ENCODE measurements at regions not wholly inside any gene's neighbourhood (a gene's known extent, or its start where the extent isn't known, plus 50 kb on each side); places are given as distances from the start of the nearest gene placed in this dataset.
"Not testable (repeated sequence)": the region's sequence is repeated elsewhere in the genome, so short reads cannot be mapped to it uniquely, and the experiment has no call there.

DNA sequence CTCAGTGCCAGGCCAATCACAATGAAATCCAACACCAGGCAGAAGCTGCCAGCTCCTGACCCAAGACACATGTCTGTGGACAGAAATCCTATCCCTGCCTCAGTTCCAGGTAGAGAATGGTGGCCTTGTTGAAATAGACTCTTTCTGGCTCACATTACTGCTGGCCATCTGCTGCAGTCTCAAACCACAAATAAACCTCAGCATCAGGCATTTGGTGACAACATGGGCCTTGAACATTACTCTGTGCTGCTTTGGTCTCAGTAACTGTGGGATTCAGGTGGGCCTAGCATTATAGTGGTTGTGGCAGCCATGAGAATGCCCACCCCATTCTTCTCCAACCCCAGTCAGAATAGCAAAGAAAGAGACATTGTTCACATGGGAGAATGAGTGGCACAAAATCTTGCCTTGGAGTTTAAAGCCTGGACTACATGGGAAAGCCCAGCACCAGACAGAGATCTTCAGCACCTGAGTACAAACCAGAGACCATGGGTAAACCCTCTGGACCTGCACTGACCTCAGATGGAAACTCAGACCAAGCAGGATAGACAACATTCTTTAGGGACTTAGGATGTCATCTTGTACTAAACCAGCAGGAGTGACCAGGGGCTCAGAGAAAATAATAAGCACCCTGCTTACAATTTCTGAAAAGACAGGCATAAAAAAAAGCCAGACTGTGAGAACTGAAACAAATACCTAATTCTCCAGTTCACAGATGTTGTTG lies 50.4 kb upstream of the TRAM1L1 start:
- no peak for DNase-seq (ENCODE audit: low read depth)

- peak; percentile 86 for DNase-seq (ENCODE audit: low read depth)
Observed at GRCh38 chr4:117137145-117137544, 51.8 kb upstream of the TRAM1L1 start.

DNA sequence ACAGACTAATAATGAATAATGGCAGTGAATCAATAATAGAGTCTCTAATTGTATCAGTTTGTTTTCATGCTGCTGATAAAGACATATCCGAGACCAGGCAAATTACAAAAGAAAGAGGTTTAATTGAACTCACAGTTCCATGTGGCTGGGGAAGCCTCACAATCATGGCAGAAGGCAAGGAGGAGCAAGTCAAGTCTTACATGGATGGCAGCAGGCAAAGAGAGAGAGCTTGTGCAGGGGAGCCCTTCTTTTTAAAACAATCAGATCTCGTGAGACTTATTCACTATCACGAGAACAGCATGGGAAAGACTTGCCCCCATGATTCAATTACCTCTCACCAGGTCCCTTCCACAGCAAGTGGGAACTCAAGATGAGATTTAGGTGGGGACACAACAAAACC lies 53.4 kb upstream of the TRAM1L1 start:
- DNase-seq (ENCODE audit: low read depth) = not testable (repeated sequence)

- DNase-seq (ENCODE audit: low read depth) = no peak
Observed at GRCh38 chr4:117154251-117154650, 68.9 kb upstream of the TRAM1L1 start.

DNA sequence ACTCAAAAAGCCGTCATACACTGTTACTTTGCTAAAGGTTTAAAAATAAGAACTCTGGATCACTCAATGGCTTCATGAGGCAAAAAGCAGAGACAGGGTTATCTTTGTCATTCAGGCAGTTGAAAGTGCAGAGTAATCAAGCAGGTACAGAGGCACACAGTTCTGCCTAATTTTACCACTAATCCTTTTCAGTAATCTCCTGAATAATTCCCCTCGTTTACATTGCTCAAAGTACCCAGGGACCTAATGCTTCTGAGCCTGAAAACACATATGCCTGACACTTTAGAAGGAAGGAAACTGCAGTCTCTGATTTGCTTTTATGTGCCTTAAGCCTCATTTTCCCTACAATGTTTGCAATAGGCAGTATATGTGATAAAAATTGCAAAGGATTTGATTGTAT lies 71.4 kb upstream of the TRAM1L1 start:
- DNase-seq (ENCODE audit: low read depth) = no peak

DNA sequence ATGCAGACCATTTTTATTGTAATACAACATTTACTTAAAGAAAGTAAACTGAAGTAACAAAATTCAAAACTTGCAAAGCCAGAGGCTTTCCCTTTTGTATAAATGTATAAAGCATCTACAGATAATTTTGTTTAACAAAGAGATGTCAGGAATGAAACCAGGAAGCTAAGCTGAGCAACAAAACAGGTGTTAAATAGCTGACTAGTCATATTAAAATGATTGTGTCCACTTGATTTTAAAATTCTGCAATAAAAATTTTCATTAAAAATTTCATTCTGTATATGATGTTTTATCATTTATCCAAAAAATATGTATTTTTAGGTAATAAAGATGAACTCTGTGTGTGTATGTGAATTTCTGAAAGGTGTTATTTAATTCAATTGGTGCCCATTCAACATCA lies 72.0 kb upstream of the TRAM1L1 start:
- no peak for DNase-seq (ENCODE audit: low read depth)

DNA sequence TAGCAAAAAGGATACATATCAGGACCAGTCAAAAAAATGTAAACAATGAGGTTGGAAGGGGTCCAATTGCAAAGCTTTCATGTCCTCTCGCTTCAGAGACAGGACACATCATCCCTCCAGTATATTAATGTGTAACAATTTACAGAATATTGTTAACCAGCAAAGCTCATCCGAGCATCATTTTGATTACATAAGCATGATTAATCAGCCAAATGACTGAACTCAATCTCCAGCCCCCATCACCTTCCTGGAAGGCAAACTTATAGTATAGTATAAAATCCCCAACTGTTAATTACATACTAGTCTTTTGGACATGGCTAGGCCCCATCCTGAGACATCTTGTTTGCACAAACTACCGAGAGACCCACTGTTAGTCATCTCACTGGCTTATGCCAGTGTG lies 77.6 kb upstream of the TRAM1L1 start:
- DNase-seq (ENCODE audit: low read depth) = no peak

DNA sequence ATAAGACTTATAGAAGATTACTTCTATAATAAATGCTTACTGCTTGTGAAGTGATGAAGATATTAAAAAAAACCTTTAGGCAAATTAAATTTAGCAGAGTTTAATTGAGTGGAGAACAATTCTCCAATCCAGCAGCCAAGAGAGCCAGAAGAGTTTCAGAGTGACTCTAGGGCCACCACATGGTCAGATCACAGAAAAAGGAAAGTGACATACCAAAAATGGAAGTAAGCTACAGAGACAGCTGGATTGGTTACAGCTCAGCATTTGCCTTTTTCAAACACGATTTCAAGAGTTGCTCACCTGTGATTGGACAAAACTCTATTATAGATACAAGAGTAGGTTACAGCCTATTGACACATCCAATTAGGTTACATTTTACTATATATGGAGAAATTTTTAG lies 79.0 kb upstream of the TRAM1L1 start:
- DNase-seq (ENCODE audit: low read depth) = no peak

DNA sequence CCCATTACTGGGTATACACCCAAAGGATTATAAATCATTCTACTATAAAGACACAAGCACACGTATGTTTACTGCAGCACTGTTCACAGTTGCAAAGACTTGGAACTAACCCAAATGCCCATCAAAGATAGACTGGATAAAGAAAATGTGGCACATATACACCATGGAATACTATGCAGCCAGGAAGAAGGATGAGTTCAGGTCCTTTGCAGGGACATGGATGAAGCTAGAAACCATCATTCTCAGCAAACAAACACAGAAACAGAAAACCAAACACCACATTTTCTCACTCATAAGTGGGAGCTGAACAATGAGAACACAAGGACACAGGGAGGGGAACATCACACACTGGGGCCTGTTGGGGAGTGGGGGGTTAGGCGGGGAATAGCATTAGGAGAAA lies 90.0 kb upstream of the TRAM1L1 start:
- DNase-seq (ENCODE audit: low read depth) = not testable (repeated sequence)

DNA sequence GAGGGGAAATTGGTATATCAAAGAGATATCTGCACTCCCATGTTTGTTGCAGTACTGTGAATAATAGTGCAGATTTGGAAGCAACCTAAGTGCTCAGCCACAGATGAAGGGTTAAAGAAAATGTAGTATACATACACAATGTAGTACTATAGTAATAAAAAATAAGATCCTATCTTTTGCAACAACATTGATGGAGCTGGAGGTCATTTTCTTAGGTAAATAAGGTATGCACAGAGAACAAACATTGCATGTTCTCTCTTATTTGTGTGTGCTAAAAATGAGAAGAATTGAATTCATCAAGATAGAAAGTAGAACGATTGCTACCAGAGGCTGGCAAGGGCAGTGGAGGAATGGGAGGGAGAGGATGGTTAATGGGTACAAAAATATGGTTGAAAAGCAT lies 117.9 kb upstream of the TRAM1L1 start:
- DNase-seq (ENCODE audit: low read depth) = no peak

GRCh38 chr4:117210551-117210950 lies 125.2 kb upstream of the TRAM1L1 start:
- no peak for DNase-seq (ENCODE audit: low read depth)

DNA sequence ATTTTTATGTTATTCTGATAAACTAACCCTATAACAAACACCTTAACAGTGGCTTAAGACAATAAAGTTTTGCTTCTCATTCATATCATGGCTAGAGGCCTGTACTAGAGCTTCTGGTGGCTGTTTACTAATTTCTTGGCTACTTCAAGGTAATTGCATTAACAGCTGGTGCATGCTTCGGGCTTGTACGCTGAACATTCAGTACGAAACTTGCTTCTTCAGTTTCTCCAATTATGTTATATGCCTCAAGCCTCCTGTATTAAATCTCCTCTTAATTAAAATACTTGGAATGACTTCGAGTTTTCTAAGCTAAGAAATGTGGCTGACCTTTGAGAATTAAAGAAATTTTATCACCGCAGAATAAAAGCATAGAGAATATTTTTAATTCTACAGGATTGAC lies 138.9 kb upstream of the TRAM1L1 start:
- DNase-seq (ENCODE audit: low read depth) = no peak

DNA sequence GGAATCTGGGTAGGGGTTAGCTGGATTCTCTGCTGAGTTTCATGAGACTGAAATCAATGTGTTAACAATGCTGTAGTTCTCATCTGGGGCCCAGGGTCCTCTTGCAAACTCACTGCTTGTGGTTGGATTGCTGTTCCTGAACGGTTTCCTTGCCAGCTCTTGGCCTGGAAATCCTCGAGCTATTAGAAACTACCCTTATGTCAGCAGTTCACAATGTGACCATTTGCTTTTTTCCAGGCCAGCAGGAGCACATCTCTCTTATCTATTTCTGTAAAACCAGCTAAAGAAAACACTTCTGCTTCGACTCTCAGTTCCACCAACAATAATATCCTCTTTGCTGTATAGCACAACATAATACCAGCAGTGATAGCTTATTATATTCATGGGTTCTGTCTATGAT lies 140.1 kb upstream of the TRAM1L1 start:
- no peak for DNase-seq (ENCODE audit: low read depth)

DNA sequence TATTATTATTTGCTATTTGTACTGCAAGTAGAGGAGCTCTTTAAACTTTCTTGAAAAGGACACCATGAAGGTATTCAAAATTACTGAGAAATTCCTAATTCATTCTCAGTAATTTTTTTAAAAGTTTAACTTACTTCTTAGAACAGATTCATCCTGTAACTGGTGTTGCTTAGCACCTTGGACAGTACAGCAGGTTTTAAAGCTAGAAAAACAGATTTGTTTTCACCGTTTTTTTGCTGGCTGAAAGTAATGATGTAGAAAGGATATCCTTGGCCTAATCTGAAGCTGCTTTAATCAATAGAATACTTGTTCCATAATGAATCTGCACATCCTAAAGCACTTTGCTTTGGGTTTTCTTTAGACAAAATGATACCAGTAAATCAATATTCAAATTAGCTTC lies 142.5 kb upstream of the TRAM1L1 start:
- DNase-seq (ENCODE audit: low read depth) = no peak

DNA sequence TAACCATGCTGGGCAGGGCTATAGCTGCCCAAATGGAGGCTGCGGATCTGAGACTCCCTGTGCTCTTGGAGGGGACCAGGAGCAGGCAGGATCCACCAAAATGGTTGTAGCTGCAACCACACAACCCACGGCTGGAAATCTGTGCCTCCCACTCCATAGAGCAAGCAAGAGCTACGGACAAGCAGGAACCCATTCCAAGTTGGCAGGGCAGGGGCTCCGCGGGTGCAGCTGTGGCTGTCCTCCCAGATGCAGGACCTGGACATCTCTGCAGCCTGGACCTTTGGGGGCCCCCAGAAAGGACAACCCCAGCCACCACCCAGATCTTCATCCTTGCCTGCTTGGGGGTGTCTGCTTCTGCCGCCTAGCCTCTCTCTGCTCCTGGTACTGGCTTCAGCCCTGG lies 154.1 kb upstream of the TRAM1L1 start:
- no peak for DNase-seq (ENCODE audit: low read depth)

GRCh38 chr4:117249333-117249732 lies 164.0 kb upstream of the TRAM1L1 start:
- DNase-seq (ENCODE audit: low read depth) = no peak

DNA sequence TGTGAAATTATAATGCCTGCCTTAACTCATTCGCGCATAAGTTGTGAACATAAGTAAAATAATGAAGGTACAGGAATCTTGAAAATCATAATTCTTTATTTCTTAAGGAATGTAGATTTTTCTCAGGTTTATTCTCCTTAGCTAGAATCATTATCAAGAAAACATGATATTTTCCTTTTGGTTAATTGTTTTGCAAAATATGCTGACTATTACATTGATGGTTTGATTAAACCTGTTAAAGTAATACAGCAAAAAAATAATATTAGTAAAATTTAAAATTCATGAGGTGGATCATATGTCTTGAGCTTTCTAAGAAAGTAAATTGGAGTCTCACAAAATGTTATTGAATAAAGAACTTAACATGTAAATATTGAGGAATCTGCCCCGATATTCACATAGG lies 178.7 kb upstream of the TRAM1L1 start:
- DNase-seq (ENCODE audit: low read depth) = no peak

- no peak for DNase-seq (ENCODE audit: low read depth)
Observed at GRCh38 chr4:117267317-117267716, 181.9 kb upstream of the TRAM1L1 start.

- no peak for DNase-seq (ENCODE audit: low read depth)
Observed at GRCh38 chr4:117284736-117285135, 199.4 kb upstream of the TRAM1L1 start.

DNA sequence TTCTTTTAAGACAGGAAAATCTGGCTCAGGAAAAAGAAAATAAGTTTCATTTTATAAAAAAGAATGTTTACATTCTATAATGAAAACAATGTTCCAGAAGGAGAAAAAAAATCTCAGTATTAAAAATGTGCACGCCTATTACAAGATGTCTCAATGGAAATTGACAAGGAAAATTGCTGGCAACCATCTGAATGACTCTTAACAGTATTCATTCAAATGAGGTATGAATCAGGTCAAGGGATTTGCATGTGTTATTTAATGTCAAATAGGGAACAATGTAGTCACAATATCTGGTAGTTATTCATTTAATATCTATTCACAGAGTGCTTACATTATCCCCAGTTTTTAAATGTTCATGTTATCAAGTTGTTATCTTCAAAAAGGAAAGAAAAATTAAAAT lies 208.4 kb upstream of the TRAM1L1 start:
- DNase-seq (ENCODE audit: low read depth) = peak; percentile 33

DNA sequence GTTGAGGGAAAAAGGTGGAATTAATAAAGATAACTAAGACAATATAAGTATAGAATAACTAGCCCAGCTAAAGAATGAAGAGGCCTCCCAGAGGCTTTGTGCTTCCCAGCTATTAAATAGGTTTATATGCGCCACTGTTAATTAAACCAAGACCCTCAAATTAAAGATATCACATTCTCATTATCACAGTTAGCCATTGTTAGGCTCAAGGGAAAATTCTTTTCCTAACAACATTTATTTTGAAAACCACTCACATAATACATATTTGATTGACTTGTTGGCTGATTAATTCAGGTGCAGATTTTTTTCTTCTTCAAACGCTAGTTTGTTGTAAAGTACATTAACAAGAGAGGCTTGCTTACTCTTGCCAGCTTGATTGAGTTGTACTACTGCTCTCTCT lies 216.8 kb upstream of the TRAM1L1 start:
- no peak for DNase-seq (ENCODE audit: low read depth)

DNA sequence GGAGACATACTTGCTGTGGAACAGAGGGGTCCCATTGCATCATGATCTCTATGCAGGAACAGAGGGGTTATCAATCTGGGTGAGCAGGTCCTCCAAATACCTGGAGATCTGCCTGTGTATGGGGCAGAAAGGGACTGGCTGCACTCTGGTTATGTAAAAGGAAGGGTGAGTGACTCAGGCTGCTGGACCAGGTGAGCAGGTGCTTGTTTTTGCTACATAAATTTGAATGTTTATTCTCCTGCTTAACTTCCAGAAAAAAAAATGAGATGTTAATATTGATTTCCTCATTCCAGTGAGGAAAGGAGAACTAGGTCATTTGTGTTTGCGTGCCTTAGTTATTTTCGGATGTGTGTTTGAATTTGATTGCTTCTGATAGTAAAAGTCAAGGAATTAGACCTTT lies 225.8 kb upstream of the TRAM1L1 start:
- DNase-seq (ENCODE audit: low read depth) = no peak

DNA sequence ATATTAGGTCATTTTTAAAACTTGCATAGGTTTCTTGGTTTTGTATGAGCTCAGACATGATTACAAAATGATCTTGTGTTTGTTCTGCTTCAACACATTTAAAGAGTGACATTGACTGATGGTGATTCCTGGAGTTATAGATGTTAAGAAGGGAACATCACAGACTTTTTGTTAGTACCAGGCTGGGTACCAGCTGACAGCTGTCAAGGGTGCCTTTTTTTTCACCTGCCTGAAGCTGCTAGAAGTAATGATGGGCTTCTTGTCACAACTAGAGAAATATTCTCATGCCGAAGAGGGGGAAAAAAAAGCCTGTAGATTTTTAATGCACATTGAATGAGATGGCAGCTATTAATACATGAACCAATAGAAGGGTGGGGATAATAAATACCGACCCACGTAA lies 226.6 kb upstream of the TRAM1L1 start:
- DNase-seq (ENCODE audit: low read depth) = no peak

DNA sequence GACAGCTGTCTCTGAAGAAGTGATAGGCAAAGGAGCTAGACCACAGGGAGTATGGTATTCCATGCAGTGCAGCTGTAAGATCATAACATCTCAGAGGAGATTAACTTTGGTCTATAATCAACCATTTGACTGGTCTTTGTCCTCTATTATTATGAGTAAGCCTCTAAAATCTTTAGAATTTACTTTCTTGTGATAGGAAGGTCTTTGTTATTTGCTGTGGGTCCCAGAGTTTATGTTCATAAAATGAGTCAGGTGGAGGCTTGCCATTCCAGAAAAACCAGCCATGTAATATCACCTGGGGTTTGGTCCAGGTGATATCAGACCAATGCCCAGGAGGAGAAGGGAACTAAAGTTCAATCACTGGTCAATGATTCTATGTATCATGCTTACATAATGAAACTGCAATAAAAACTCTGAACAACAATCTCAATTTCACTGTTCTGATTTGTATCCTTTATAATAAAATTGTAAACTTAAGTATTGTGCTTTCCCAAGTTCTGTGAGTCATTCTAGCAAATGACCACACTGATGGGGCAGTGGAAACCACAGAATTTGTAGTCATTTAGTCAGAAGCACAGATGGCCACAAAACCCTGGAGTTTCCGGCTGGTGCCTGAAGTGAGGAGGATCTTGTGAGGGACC lies 239.6 kb upstream of the TRAM1L1 start:
- peak; percentile 85 for DNase-seq (ENCODE audit: low read depth)
